HG02943 (cell line): ENCODE measurements at regions not wholly inside any gene's neighbourhood (a gene's known extent, or its start where the extent isn't known, plus 50 kb on each side); places are given as distances from the start of the nearest gene placed in this dataset.

Source experiments
- ATAC-seq: cut with Tn5 transposase; IDR thresholded peaks from one replicate; pipeline ENCODE4 v1.9.1; 2021; ENCODE audit warnings: mild to moderate bottlenecking, low read depth, moderate library complexity; ENCODE audit not compliant: unreplicated experiment

- no peak for ATAC-seq
Observed at GRCh38 chr4:144300616-144301015, 160.1 kb upstream of the GYPA start.

GRCh38 chr4:144302704-144303536, 162.4 kb upstream of the GYPA start:
- no peak for ATAC-seq

- ATAC-seq: no peak
Observed at GRCh38 chr4:144304025-144304424, 163.5 kb upstream of the GYPA start.

GRCh38 chr4:144310535-144310934, 170.0 kb upstream of the GYPA start:
- ATAC-seq: no peak

- no peak for ATAC-seq
Observed at GRCh38 chr4:144313370-144313769, 172.9 kb upstream of the GYPA start.

GRCh38 chr4:144316869-144317268, 176.4 kb upstream of the GYPA start:
- ATAC-seq: no peak

GRCh38 chr4:144318797-144319196, 178.3 kb upstream of the GYPA start:
- ATAC-seq: no peak

- ATAC-seq: no peak
Observed at GRCh38 chr4:144336633-144337032, 196.1 kb upstream of the GYPA start.

- no peak for ATAC-seq
Observed at GRCh38 chr4:144338148-144338547, 197.6 kb upstream of the GYPA start.

- ATAC-seq: no peak
Observed at GRCh38 chr4:144338834-144339233, 198.3 kb upstream of the GYPA start.

- no peak for ATAC-seq
Observed at GRCh38 chr4:144340931-144341330, 200.4 kb upstream of the GYPA start.

- ATAC-seq: no peak
Observed at GRCh38 chr4:144342949-144343760, 202.6 kb upstream of the GYPA start.

GRCh38 chr4:144347121-144347520, 206.6 kb upstream of the GYPA start:
- ATAC-seq: no peak

GRCh38 chr4:144350706-144351105, 210.2 kb upstream of the GYPA start:
- no peak for ATAC-seq

- ATAC-seq: no peak
Observed at GRCh38 chr4:144351306-144351705, 210.8 kb upstream of the GYPA start.

- ATAC-seq: no peak
Observed at GRCh38 chr4:144353292-144353691, 212.8 kb upstream of the GYPA start.

GRCh38 chr4:144355811-144356757, 215.6 kb upstream of the GYPA start:
- ATAC-seq: peak; percentile 75

GRCh38 chr4:144356941-144357381, 216.4 kb upstream of the GYPA start:
- no peak for ATAC-seq

- ATAC-seq: no peak
Observed at GRCh38 chr4:144357975-144358374, 217.5 kb upstream of the GYPA start.

- no peak for ATAC-seq
Observed at GRCh38 chr4:144360146-144360793, 219.8 kb upstream of the GYPA start.
